Panc1 (cell line): ENCODE measurements at regions not wholly inside any gene's neighbourhood (a gene's known extent, or its start where the extent isn't known, plus 50 kb on each side); places are given as distances from the start of the nearest gene placed in this dataset.

Experiments used
- ATAC-seq: fragments of 200-7000 bp; cut with Tn5 transposase; 2 replicates; pipeline ENCODE4 v1.9.1; 2020; ENCODE audit warnings: mild to moderate bottlenecking, moderate library complexity
- BruUV-seq: library from RNA; stranded (reverse); fragments of 400-500 nt; replicated peaks from 2 replicates; lab custom pipeline; 2021; lab: Mats Ljungman, UMichigan
- CTCF ChIA-PET: fragments of 300-600 bp; sonication (Branson Sonifier 250); formaldehyde crosslinking; loops from one replicate; lab custom pipeline; 2022; ENCODE audit warnings: antibody characterized with exemption; lab: Charles Lee
- POLR2A ChIA-PET: fragments of 300-600 bp; sonication (Branson Sonifier 250); formaldehyde crosslinking; loops from one replicate; lab custom pipeline; 2022; ENCODE audit warnings: antibody characterized with exemption; lab: Charles Lee
- DNase-seq: peaks from one replicate; pipeline ENCODE4 v3.0.0-alpha.2; 2010; ENCODE audit warnings: low read depth, low spot score
- H3K27ac ChIP-seq: 2 replicates; pipeline ENCODE4 v1.5.1; 2011; ENCODE audit warnings: mild to moderate bottlenecking, low read length, inconsistent platforms
- H3K27me3 ChIP-seq: fragments of 200-500 bp; sonication (Bioruptor generic); 2 replicates; pipeline ENCODE4 v1.6.0; 2014; ENCODE audit warnings: low read length, inconsistent platforms; ENCODE audit not compliant: control insufficient read depth, insufficient read depth
- H3K36me3 ChIP-seq: fragments of 200-500 bp; sonication (Bioruptor generic); 2 replicates; pipeline ENCODE4 v1.5.1; 2014; ENCODE audit warnings: inconsistent platforms, mild to moderate bottlenecking, low read length, moderate library complexity; ENCODE audit not compliant: control insufficient read depth, insufficient read depth
- H3K4me1 ChIP-seq: 2 replicates; pipeline ENCODE4 v1.5.1; 2011; ENCODE audit warnings: inconsistent platforms, mild to moderate bottlenecking, low read length, moderate library complexity; ENCODE audit not compliant: control insufficient read depth, insufficient read depth
- H3K4me3 ChIP-seq, 2 experiments: 2 replicates each; pipeline ENCODE4 v1.5.1; 2011 to 2012; ENCODE audit warnings: low read depth in 2 of 2, low read length in 2 of 2, mild to moderate bottlenecking in 2 of 2, inconsistent platforms in 1 of 2, moderate library complexity in 1 of 2
- H3K9me3 ChIP-seq: fragments of 200-500 bp; sonication (Bioruptor generic); 2 replicates; pipeline ENCODE4 v1.5.1; 2014; ENCODE audit warnings: low read depth, mild to moderate bottlenecking, inconsistent platforms, low read length, moderate library complexity; ENCODE audit not compliant: control insufficient read depth, insufficient read depth
- POLR2AphosphoS5 ChIP-seq: IDR thresholded peaks from 2 replicates; pipeline ENCODE4 v1.6.1; 2012; ENCODE audit warnings: mild to moderate bottlenecking, low read depth, low read length, moderate library complexity
- REST ChIP-seq, 2 experiments: IDR thresholded peaks; 2 replicates each; pipeline ENCODE4 v1.6.1; 2011 to 2012; ENCODE audit warnings: low read depth in 2 of 2, control low read depth in 1 of 2, low read length in 1 of 2, mild to moderate bottlenecking in 1 of 2, moderate library complexity in 1 of 2; ENCODE audit not compliant: insufficient read depth in 1 of 2
- SIN3A ChIP-seq: IDR thresholded peaks from 2 replicates; pipeline ENCODE4 v1.6.1; 2012; ENCODE audit warnings: low read depth, mild to moderate bottlenecking, low read length, moderate library complexity, borderline replicate concordance; ENCODE audit not compliant: insufficient read depth
- TCF7L2 ChIP-seq: IDR thresholded peaks from 2 replicates; pipeline ENCODE4 v1.6.1; 2011; ENCODE audit warnings: mild to moderate bottlenecking, low read depth, low read length, inconsistent platforms
- in situ Hi-C: cut with HindIII; loops from 2 replicates; pipeline ENCODE4 v1.10.0; 2016; ENCODE audit warnings: low sequenced_read_pairs, low pct_unique_long_range_greater_than_20kb
- intact Hi-C: fragments of 100-400 bp; cut with micrococcal nuclease; formaldehyde crosslinking; loops from one replicate; pipeline ENCODE4 v1.10.0; 2022; ENCODE audit not compliant: unreplicated experiment
- TF ChIP-seq, protein P1 (sequence below): fragments of 450-650 bp; IDR thresholded peaks from 2 replicates; pipeline ENCODE4 v1.5.1; 2017; ENCODE audit warnings: mild to moderate bottlenecking

DNA sequence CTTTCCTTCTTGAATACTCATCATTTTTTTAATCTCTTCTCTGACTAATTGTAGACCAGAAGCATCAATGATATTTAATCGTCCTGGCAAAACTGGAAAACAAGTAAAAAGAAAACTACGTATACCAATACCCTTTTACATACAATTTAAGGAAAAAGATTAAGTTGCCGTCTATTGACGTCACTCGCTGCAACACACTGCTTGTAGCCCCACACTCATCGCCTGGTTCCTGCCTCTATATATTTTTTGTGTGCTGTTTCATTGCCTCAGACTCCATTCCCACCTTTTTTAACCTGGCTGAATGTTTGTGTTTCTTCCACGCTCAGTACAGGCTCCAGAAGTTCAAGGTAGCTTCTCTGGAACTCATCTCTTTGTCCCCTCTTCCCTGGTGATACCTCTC, 536.2 kb downstream of the METTL4 start:
- no peak overlapping the region for H3K27ac ChIP-seq
- no peak for DNase-seq
- H3K36me3 ChIP-seq: no peaks in the 10 kb centered on the region
- no peaks in the 10 kb centered on the region for H3K9me3 ChIP-seq
- intact Hi-C loops: no loop called here
- no peak for ATAC-seq
- POLR2A ChIA-PET: no interaction called here
- H3K27me3 ChIP-seq: no peaks in the 10 kb centered on the region
- no TSS peak for BruUV-seq
- CTCF ChIA-PET: no interaction called here
- H3K4me1 ChIP-seq: no peaks in the 10 kb centered on the region
- in situ Hi-C loops: no loop called here
- TF ChIP-seq, protein P1, sequence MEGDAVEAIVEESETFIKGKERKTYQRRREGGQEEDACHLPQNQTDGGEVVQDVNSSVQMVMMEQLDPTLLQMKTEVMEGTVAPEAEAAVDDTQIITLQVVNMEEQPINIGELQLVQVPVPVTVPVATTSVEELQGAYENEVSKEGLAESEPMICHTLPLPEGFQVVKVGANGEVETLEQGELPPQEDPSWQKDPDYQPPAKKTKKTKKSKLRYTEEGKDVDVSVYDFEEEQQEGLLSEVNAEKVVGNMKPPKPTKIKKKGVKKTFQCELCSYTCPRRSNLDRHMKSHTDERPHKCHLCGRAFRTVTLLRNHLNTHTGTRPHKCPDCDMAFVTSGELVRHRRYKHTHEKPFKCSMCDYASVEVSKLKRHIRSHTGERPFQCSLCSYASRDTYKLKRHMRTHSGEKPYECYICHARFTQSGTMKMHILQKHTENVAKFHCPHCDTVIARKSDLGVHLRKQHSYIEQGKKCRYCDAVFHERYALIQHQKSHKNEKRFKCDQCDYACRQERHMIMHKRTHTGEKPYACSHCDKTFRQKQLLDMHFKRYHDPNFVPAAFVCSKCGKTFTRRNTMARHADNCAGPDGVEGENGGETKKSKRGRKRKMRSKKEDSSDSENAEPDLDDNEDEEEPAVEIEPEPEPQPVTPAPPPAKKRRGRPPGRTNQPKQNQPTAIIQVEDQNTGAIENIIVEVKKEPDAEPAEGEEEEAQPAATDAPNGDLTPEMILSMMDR: no peak
- TF ChIP-seq REST (IDR thresholded peaks at IDR 0.05; ENCODE audit: insufficient read depth in 1 of 2, low read depth in 2 of 2, low read length in 1 of 2) (no peak), TCF7L2 (no peak), SIN3A (no peak), POLR2AphosphoS5 (no peak)
- no peak overlapping the region for H3K4me3 ChIP-seq

DNA sequence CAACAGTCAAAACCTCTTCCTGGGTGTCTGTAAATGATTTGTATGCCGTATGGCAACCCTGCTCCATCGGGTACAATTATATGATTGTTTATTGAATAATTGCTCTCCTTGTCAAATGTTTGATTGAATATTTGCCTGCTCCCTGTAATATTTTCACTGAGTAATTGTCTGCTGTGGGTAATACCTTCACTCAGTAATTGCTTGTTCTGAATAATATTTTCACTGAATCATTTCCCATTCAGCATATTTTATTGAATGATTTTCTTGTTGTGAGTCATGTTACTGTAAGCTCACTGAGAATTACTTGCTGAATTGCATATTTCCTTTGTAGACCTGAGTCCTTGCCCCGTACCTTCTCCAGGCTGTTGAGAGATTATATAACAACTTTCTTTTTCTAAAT, 535.2 kb downstream of the METTL4 start:
- no TSS peak for BruUV-seq
- DNase-seq: no peak
- ChIA-PET CTCF (no interaction called here), POLR2A (no interaction called here)
- intact Hi-C loops: no loop called here
- in situ Hi-C loops: no loop called here
- Histone ChIP-seq H3K36me3 (no peaks in the 10 kb centered on the region), H3K27ac (no peak overlapping the region), H3K27me3 (no peaks in the 10 kb centered on the region), H3K9me3 (no peaks in the 10 kb centered on the region), H3K4me3 (no peak overlapping the region), H3K4me1 (no peaks in the 10 kb centered on the region)
- ATAC-seq: no peak
- TF ChIP-seq POLR2AphosphoS5: no peak
- no peak for TF ChIP-seq TCF7L2
- TF ChIP-seq, protein P1: no peak
- no peak for TF ChIP-seq SIN3A
- TF ChIP-seq REST (IDR thresholded peaks at IDR 0.05; ENCODE audit: insufficient read depth in 1 of 2, low read depth in 2 of 2, low read length in 1 of 2): no peak
